ENCODE measurements at regions not wholly inside any gene's neighbourhood (a gene's known extent, or its start where the extent isn't known, plus 50 kb on each side); places are given as distances from the start of the nearest gene placed in this dataset.

GRCh38 chr12:77774761-77775160, 55.9 kb upstream of the NAV3 start:
- TF ChIP-seq CTCF (IDR thresholded peaks at IDR 0.05; ENCODE audit: low read depth, low read length), result no peak
- TF ChIP-seq EZH2phosphoT487 (IDR thresholded peaks at IDR 0.05; ENCODE audit: low read depth), result no peak
